ENCODE measurements at regions not wholly inside any gene's neighbourhood (a gene's known extent, or its start where the extent isn't known, plus 50 kb on each side); places are given as distances from the start of the nearest gene placed in this dataset.
A peak's percentile ranks its signal among the peaks of the same experiment; 100 is the strongest.

GRCh38 chr2:64228918-64229317 is 84.7 kb upstream of the PELI1 start:
- peaks cover 12% of the 10 kb centered on the region for H3K27me3 Mint-ChIP-seq
- no peaks in the 10 kb centered on the region for H3K9me3 Mint-ChIP-seq
- DNase-seq = no peak
- no peaks in the 10 kb centered on the region for H3K36me3 Mint-ChIP-seq
- CTCF ChIA-PET = interaction anchor here (1.3 kb wide), 2 partner anchors 99 to 530 kb away, joined by 3 to 5 read pairs; no protein-coding TSS in a partner anchor
- H3K4me1 Mint-ChIP-seq = peaks cover 17% of the 10 kb centered on the region
- H3K27ac Mint-ChIP-seq = no peak overlapping the region
- peak overlapping the region; percentile 75 for H3K4me3 Mint-ChIP-seq

GRCh38 chr2:64230540-64230939 is 86.3 kb upstream of the PELI1 start:
- Mint-ChIP-seq H3K36me3 (no peaks in the 10 kb centered on the region), H3K27me3 (peaks cover 12% of the 10 kb centered on the region), H3K4me3 (no peak overlapping the region), H3K27ac (no peak overlapping the region), H3K9me3 (no peaks in the 10 kb centered on the region), H3K4me1 (peaks cover 13% of the 10 kb centered on the region)
- CTCF ChIA-PET = no interaction called here
- DNase-seq = no peak

GRCh38 chr2:64232266-64232665 is 88.0 kb upstream of the PELI1 start:
- CTCF ChIA-PET = no interaction called here
- Mint-ChIP-seq H3K4me1 (peaks cover 13% of the 10 kb centered on the region), H3K4me3 (no peak overlapping the region), H3K9me3 (no peaks in the 10 kb centered on the region), H3K36me3 (peaks cover 2% of the 10 kb centered on the region), H3K27me3 (peaks cover 12% of the 10 kb centered on the region), H3K27ac (no peak overlapping the region)
- no peak for DNase-seq

- H3K4me3 Mint-ChIP-seq = no peak overlapping the region
- H3K4me1 Mint-ChIP-seq = peaks cover 5% of the 10 kb centered on the region
- DNase-seq = no peak
- no peak overlapping the region for H3K27ac Mint-ChIP-seq
- H3K9me3 Mint-ChIP-seq = no peaks in the 10 kb centered on the region
- H3K36me3 Mint-ChIP-seq = peaks cover 2% of the 10 kb centered on the region
- CTCF ChIA-PET = interaction anchor here (1.7 kb wide), 1 partner anchor 10 kb away, joined by 4 read pairs; no protein-coding TSS in a partner anchor
- peaks cover 9% of the 10 kb centered on the region for H3K27me3 Mint-ChIP-seq
These were observed 89.2 kb upstream of the PELI1 start for GRCh38 chr2:64233376-64233922.

- no peaks in the 10 kb centered on the region for H3K4me1 Mint-ChIP-seq
- no peak for DNase-seq
- H3K36me3 Mint-ChIP-seq = peaks cover 2% of the 10 kb centered on the region
- no peaks in the 10 kb centered on the region for H3K9me3 Mint-ChIP-seq
- no peak overlapping the region for H3K27ac Mint-ChIP-seq
- H3K4me3 Mint-ChIP-seq = no peak overlapping the region
- H3K27me3 Mint-ChIP-seq = peaks cover 9% of the 10 kb centered on the region
- CTCF ChIA-PET = interaction anchor here (1.7 kb wide), 1 partner anchor 10 kb away, joined by 4 read pairs; no protein-coding TSS in a partner anchor
These were observed 89.9 kb upstream of the PELI1 start for GRCh38 chr2:64234150-64234549.

- no peaks in the 10 kb centered on the region for H3K4me1 Mint-ChIP-seq
- no peak overlapping the region for H3K4me3 Mint-ChIP-seq
- CTCF ChIA-PET = no interaction called here
- H3K27ac Mint-ChIP-seq = no peak overlapping the region
- no peak for DNase-seq
- no peaks in the 10 kb centered on the region for H3K9me3 Mint-ChIP-seq
- peaks cover 9% of the 10 kb centered on the region for H3K27me3 Mint-ChIP-seq
- H3K36me3 Mint-ChIP-seq = peaks cover 2% of the 10 kb centered on the region
These were observed 90.6 kb upstream of the PELI1 start for GRCh38 chr2:64234785-64235184.

- peaks cover 9% of the 10 kb centered on the region for H3K27me3 Mint-ChIP-seq
- no peak overlapping the region for H3K27ac Mint-ChIP-seq
- H3K4me3 Mint-ChIP-seq = no peak overlapping the region
- no peaks in the 10 kb centered on the region for H3K4me1 Mint-ChIP-seq
- no peak for DNase-seq
- H3K36me3 Mint-ChIP-seq = peaks cover 2% of the 10 kb centered on the region
- no peaks in the 10 kb centered on the region for H3K9me3 Mint-ChIP-seq
- CTCF ChIA-PET = no interaction called here
These were observed 93.0 kb upstream of the PELI1 start for GRCh38 chr2:64237266-64237665.

GRCh38 chr2:64238799-64239198 is 94.6 kb upstream of the PELI1 start:
- Mint-ChIP-seq H3K36me3 (peaks cover 2% of the 10 kb centered on the region), H3K9me3 (no peaks in the 10 kb centered on the region), H3K27ac (no peak overlapping the region), H3K4me3 (no peak overlapping the region), H3K4me1 (no peaks in the 10 kb centered on the region), H3K27me3 (peaks cover 12% of the 10 kb centered on the region)
- CTCF ChIA-PET = no interaction called here
- DNase-seq = no peak

- CTCF ChIA-PET = interaction anchor here (1.2 kb wide), 1 partner anchor 10 kb away, joined by 4 read pairs; no protein-coding TSS in a partner anchor
- Mint-ChIP-seq H3K27ac (no peak overlapping the region), H3K27me3 (peaks cover 13% of the 10 kb centered on the region), H3K36me3 (no peaks in the 10 kb centered on the region), H3K9me3 (no peaks in the 10 kb centered on the region), H3K4me1 (no peaks in the 10 kb centered on the region), H3K4me3 (no peak overlapping the region)
- no peak for DNase-seq
These were observed 99.1 kb upstream of the PELI1 start for GRCh38 chr2:64243081-64244036.

GRCh38 chr2:64244037-64244416 is 99.8 kb upstream of the PELI1 start:
- no peaks in the 10 kb centered on the region for H3K36me3 Mint-ChIP-seq
- H3K9me3 Mint-ChIP-seq = no peaks in the 10 kb centered on the region
- H3K27ac Mint-ChIP-seq = no peak overlapping the region
- CTCF ChIA-PET = interaction anchor here (1.2 kb wide), 1 partner anchor 11 kb away, joined by 4 read pairs; no protein-coding TSS in a partner anchor
- no peaks in the 10 kb centered on the region for H3K4me1 Mint-ChIP-seq
- H3K27me3 Mint-ChIP-seq = peaks cover 13% of the 10 kb centered on the region
- no peak for DNase-seq
- H3K4me3 Mint-ChIP-seq = no peak overlapping the region

GRCh38 chr2:64245631-64246030 is 101.4 kb upstream of the PELI1 start:
- no peak for DNase-seq
- no peak overlapping the region for H3K4me3 Mint-ChIP-seq
- H3K36me3 Mint-ChIP-seq = no peaks in the 10 kb centered on the region
- CTCF ChIA-PET = no interaction called here
- H3K27ac Mint-ChIP-seq = no peak overlapping the region
- no peaks in the 10 kb centered on the region for H3K9me3 Mint-ChIP-seq
- no peaks in the 10 kb centered on the region for H3K4me1 Mint-ChIP-seq
- peaks cover 13% of the 10 kb centered on the region for H3K27me3 Mint-ChIP-seq

- Mint-ChIP-seq H3K9me3 (no peaks in the 10 kb centered on the region), H3K36me3 (no peaks in the 10 kb centered on the region), H3K4me1 (peaks cover 2% of the 10 kb centered on the region), H3K4me3 (no peak overlapping the region), H3K27me3 (peaks cover 6% of the 10 kb centered on the region), H3K27ac (no peak overlapping the region)
- CTCF ChIA-PET = no interaction called here
- no peak for DNase-seq
These were observed 102.7 kb upstream of the PELI1 start for GRCh38 chr2:64246962-64247361.

GRCh38 chr2:64249426-64249825 is 105.2 kb upstream of the PELI1 start:
- CTCF ChIA-PET = no interaction called here
- H3K27ac Mint-ChIP-seq = no peak overlapping the region
- H3K4me1 Mint-ChIP-seq = peaks cover 2% of the 10 kb centered on the region
- H3K36me3 Mint-ChIP-seq = no peaks in the 10 kb centered on the region
- no peak overlapping the region for H3K4me3 Mint-ChIP-seq
- H3K27me3 Mint-ChIP-seq = no peaks in the 10 kb centered on the region
- no peaks in the 10 kb centered on the region for H3K9me3 Mint-ChIP-seq
- DNase-seq = no peak

GRCh38 chr2:64250063-64250462 is 105.8 kb upstream of the PELI1 start:
- H3K27ac Mint-ChIP-seq = no peak overlapping the region
- no peaks in the 10 kb centered on the region for H3K27me3 Mint-ChIP-seq
- CTCF ChIA-PET = no interaction called here
- peaks cover 2% of the 10 kb centered on the region for H3K4me1 Mint-ChIP-seq
- no peaks in the 10 kb centered on the region for H3K36me3 Mint-ChIP-seq
- no peak for DNase-seq
- H3K9me3 Mint-ChIP-seq = no peaks in the 10 kb centered on the region
- H3K4me3 Mint-ChIP-seq = no peak overlapping the region
